Smooth muscle cell (in vitro differentiated cells): ENCODE measurements at regions not wholly inside any gene's neighbourhood (a gene's known extent, or its start where the extent isn't known, plus 50 kb on each side); places are given as distances from the start of the nearest gene placed in this dataset.

Source experiments
- DNase-seq: peaks from one replicate; lab custom pipeline; 2025; ENCODE audit not compliant: unreplicated experiment; lab: John Stamatoyannopoulos, UW
- H2AFZ ChIP-seq: fragments of 200-600 bp; sonication (generic); 2 replicates; pipeline ENCODE4 v1.6.0; 2016; ENCODE audit warnings: antibody characterized with exemption, low read depth, mild to moderate bottlenecking
- H3F3A ChIP-seq: fragments of 200-600 bp; sonication (generic); 2 replicates; pipeline ENCODE4 v1.6.0; 2017; ENCODE audit warnings: antibody characterized with exemption, low read depth
- H3K27ac ChIP-seq: fragments of 200-600 bp; sonication (generic); 2 replicates; pipeline ENCODE4 v1.5.1; 2016; ENCODE audit warnings: low read depth, mild to moderate bottlenecking
- H3K27me3 ChIP-seq: fragments of 200-600 bp; sonication (generic); 2 replicates; pipeline ENCODE4 v1.6.1; 2016; ENCODE audit warnings: low read depth, mild to moderate bottlenecking
- H3K36me3 ChIP-seq: fragments of 200-600 bp; sonication (generic); 2 replicates; pipeline ENCODE4 v1.5.1; 2016; ENCODE audit warnings: low read depth
- H3K4me1 ChIP-seq: fragments of 200-600 bp; sonication (generic); 2 replicates; pipeline ENCODE4 v1.5.1; 2016; ENCODE audit warnings: low read depth
- H3K4me2 ChIP-seq: fragments of 200-600 bp; sonication (generic); 2 replicates; pipeline ENCODE4 v1.6.0; 2016; ENCODE audit warnings: mild to moderate bottlenecking
- H3K4me3 ChIP-seq: fragments of 200-600 bp; sonication (generic); 2 replicates; pipeline ENCODE4 v1.5.1; 2016; ENCODE audit warnings: mild to moderate bottlenecking
- H3K79me2 ChIP-seq: fragments of 200-600 bp; sonication (generic); 2 replicates; pipeline ENCODE4 v1.6.0; 2016; ENCODE audit warnings: low read depth, mild to moderate bottlenecking
- H3K9ac ChIP-seq: fragments of 200-600 bp; sonication (generic); 2 replicates; pipeline ENCODE4 v1.6.0; 2016; ENCODE audit warnings: low read depth
- H3K9me3 ChIP-seq: fragments of 200-600 bp; sonication (generic); replicated peaks from 2 replicates; pipeline ENCODE4 v1.5.1; 2016; ENCODE audit warnings: low read depth
- H4K20me1 ChIP-seq: fragments of 200-600 bp; sonication (generic); 2 replicates; pipeline ENCODE4 v1.6.0; 2016; ENCODE audit warnings: low read depth
- WGBS: methylation state at CpG from one replicate; pipeline ENCODE4 v1.1.7; 2016; ENCODE audit warnings: low lambda C conversion rate; 5-methylcytosine and 5-hydroxymethylcytosine counted together
- TF ChIP-seq, protein P1 (sequence below): fragments of 200-600 bp; sonication (generic); IDR thresholded peaks from 2 replicates; pipeline ENCODE4 v1.5.1; 2017; ENCODE audit warnings: borderline replicate concordance, mild to moderate bottlenecking, antibody characterized with exemption; ENCODE audit not compliant: insufficient read depth, poor library complexity, severe bottlenecking

DNA sequence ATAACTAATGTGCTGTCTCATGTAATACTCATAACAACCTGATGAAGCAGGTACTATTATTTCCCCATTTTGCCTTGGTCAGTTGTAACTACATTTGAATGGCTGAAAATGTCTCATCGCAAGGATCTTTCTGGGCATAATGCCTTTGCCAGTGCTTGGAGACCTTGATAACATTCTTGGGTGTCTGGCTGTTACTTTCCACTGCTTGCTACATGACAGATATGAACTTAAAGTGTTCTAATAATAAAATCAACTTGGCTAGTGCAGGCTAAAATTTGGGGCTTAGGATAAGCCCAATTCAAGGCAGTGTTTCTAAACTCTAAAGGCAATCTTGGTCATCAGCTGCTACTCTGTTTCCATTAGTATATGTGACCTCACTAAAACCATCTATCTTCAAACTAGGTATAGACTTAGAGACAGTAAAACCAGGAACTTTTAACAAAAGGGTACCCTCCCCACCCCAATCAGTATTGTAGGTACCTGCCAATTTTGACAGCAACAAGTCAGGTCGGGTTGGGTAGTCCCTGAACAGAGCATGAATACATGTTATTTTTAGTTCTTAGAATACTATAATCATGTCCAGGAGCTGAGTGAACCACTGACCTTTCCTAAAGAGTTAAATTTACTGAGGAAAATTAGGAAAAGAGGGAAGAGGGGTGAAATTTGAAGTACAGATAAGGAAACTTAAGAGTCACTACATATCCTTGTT, 68.2 kb upstream of the AHR start:
- peaks cover 20% of the 10 kb centered on the region for H3F3A ChIP-seq
- H3K79me2 ChIP-seq, result no peaks in the 10 kb centered on the region
- H3K27ac ChIP-seq, result no peak overlapping the region
- TF ChIP-seq, protein P1, sequence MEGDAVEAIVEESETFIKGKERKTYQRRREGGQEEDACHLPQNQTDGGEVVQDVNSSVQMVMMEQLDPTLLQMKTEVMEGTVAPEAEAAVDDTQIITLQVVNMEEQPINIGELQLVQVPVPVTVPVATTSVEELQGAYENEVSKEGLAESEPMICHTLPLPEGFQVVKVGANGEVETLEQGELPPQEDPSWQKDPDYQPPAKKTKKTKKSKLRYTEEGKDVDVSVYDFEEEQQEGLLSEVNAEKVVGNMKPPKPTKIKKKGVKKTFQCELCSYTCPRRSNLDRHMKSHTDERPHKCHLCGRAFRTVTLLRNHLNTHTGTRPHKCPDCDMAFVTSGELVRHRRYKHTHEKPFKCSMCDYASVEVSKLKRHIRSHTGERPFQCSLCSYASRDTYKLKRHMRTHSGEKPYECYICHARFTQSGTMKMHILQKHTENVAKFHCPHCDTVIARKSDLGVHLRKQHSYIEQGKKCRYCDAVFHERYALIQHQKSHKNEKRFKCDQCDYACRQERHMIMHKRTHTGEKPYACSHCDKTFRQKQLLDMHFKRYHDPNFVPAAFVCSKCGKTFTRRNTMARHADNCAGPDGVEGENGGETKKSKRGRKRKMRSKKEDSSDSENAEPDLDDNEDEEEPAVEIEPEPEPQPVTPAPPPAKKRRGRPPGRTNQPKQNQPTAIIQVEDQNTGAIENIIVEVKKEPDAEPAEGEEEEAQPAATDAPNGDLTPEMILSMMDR, result no peak
- no peak for DNase-seq
- H3K4me1 ChIP-seq, result peaks cover 13% of the 10 kb centered on the region
- 74% methylated on average over 2 of the region's 2 CpGs for WGBS
- no peaks in the 10 kb centered on the region for H3K27me3 ChIP-seq
- H3K9me3 ChIP-seq, result no peaks in the 10 kb centered on the region
- H3K4me3 ChIP-seq, result no peak overlapping the region
- no peak overlapping the region for H3K9ac ChIP-seq
- no peaks in the 10 kb centered on the region for H4K20me1 ChIP-seq
- H2AFZ ChIP-seq, result no peak overlapping the region
- H3K36me3 ChIP-seq, result no peaks in the 10 kb centered on the region
- H3K4me2 ChIP-seq, result no peak overlapping the region

DNA sequence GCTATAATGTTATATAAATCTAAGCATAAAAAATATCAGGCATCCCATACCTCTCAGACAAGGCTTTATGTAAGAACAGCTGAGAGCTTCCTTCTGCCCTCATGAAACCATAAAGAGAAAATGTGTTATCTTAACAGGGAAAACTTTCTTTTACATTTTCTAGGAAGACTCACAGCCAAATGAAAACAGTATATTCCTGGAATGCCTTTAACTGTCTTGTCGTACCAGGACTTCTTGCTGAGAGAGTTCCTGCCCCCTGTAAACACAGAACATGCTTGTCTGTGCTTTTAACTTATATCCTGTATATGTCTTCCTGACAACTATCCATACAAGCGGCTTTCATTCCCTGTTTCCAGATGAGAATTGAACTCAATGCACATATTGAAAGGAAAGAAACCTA, 64.8 kb upstream of the AHR start:
- no peaks in the 10 kb centered on the region for H4K20me1 ChIP-seq
- peaks cover 20% of the 10 kb centered on the region for H3F3A ChIP-seq
- H3K9ac ChIP-seq, result peak overlapping the region; percentile 95
- no peaks in the 10 kb centered on the region for H3K36me3 ChIP-seq
- no peak for DNase-seq
- no peak overlapping the region for H3K4me3 ChIP-seq
- peaks cover 13% of the 10 kb centered on the region for H3K4me1 ChIP-seq
- no peaks in the 10 kb centered on the region for H3K27me3 ChIP-seq
- 23% methylated on average over 2 of the region's 2 CpGs for WGBS
- peak overlapping the region; percentile 76 for H3K4me2 ChIP-seq
- H3K79me2 ChIP-seq, result no peaks in the 10 kb centered on the region
- TF ChIP-seq, protein P1, result no peak
- peak overlapping the region; percentile 100 for H3K27ac ChIP-seq
- no peaks in the 10 kb centered on the region for H3K9me3 ChIP-seq
- peak overlapping the region; percentile 63 for H2AFZ ChIP-seq

DNA sequence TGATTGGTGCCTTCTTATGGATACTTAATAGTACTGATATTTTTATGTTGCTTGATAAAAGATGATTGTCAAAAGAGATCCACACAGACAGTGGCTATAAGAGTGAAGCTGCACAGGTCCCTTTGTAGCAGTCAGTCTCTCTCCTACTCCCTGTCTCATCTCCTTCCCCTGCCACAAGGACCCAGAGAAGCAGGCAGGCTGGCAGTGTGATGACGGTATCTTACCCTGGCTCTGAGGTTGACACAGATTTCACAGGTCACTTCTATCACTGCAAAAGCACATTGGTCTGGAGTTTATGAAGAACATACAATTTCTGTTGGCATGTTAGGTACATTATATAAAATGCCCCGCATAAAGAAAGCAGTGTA, 64.4 kb upstream of the AHR start:
- no peaks in the 10 kb centered on the region for H3K79me2 ChIP-seq
- H3K4me2 ChIP-seq, result peak overlapping the region; percentile 76
- no peak overlapping the region for H3K4me3 ChIP-seq
- H4K20me1 ChIP-seq, result no peaks in the 10 kb centered on the region
- H3K27ac ChIP-seq, result peak overlapping the region; percentile 100
- no peaks in the 10 kb centered on the region for H3K36me3 ChIP-seq
- peaks cover 13% of the 10 kb centered on the region for H3K4me1 ChIP-seq
- H3K9ac ChIP-seq, result peak overlapping the region; percentile 95
- DNase-seq, result no peak
- H3K9me3 ChIP-seq, result no peaks in the 10 kb centered on the region
- 59% methylated on average over 2 of the region's 2 CpGs for WGBS
- H2AFZ ChIP-seq, result peak overlapping the region; percentile 63
- TF ChIP-seq, protein P1, result no peak
- H3K27me3 ChIP-seq, result no peaks in the 10 kb centered on the region
- peaks cover 20% of the 10 kb centered on the region for H3F3A ChIP-seq
